CD14-positive monocyte (primary cell): ENCODE measurements at regions not wholly inside any gene's neighbourhood (a gene's known extent, or its start where the extent isn't known, plus 50 kb on each side); places are given as distances from the start of the nearest gene placed in this dataset.

Source experiments
- DNase-seq, 3 donors: peaks; one replicate each; pipeline ENCODE4 v3.0.0-alpha.2; 2011 to 2022
- H2AFZ ChIP-seq: 2 replicates; pipeline ENCODE4 v1.6.0; 2012; ENCODE audit warnings: mild to moderate bottlenecking, low read depth, low read length, inconsistent platforms; ENCODE audit not compliant: insufficient read depth, poor library complexity, severe bottlenecking
- H3K27ac ChIP-seq, 2 donors: 1 replicate in 1 of 2; 2 replicates in 1 of 2; pipeline ENCODE4 v1.5.1; 2012 to 2013; ENCODE audit warnings: low read length in 2 of 2, control low read depth in 1 of 2, inconsistent platforms in 1 of 2, low read depth in 1 of 2, mild to moderate bottlenecking in 1 of 2
- H3K27me3 ChIP-seq, 2 donors: one replicate each; pipeline versions ENCODE4 v1.6.0 to v1.6.1; 2011 to 2013; ENCODE audit warnings: low read length in 2 of 2; ENCODE audit not compliant: control insufficient read depth in 2 of 2, insufficient read depth in 2 of 2
- H3K36me3 ChIP-seq, 2 donors: replicated peaks in 1 of 2; 1 replicate in 1 of 2; 2 replicates in 1 of 2; pipeline versions ENCODE4 v1.5.1 to v1.6.1; 2012 to 2013; ENCODE audit warnings: low read length in 2 of 2, control low read depth in 1 of 2, inconsistent platforms in 1 of 2, mild to moderate bottlenecking in 1 of 2; ENCODE audit not compliant: insufficient read depth in 2 of 2, control insufficient read depth in 1 of 2
- H3K4me1 ChIP-seq, 2 donors: 1 replicate in 1 of 2; 2 replicates in 1 of 2; pipeline versions ENCODE4 v1.5.1 to v1.6.1; 2012 to 2013; ENCODE audit warnings: low read length in 2 of 2, control low read depth in 1 of 2, inconsistent platforms in 1 of 2, mild to moderate bottlenecking in 1 of 2, moderate library complexity in 1 of 2; ENCODE audit not compliant: insufficient read depth in 2 of 2, control insufficient read depth in 1 of 2
- H3K4me2 ChIP-seq: replicated peaks from 2 replicates; pipeline ENCODE3; 2012; ENCODE audit warnings: low read length, moderate library complexity, mild to moderate bottlenecking; ENCODE audit not compliant: poor library complexity, severe bottlenecking; ENCODE audit errors: extremely low read depth
- H3K4me3 ChIP-seq, 3 experiments: fragments of 200-600 bp in 1 of 3; sonication (generic) in 1 of 3; replicated peaks in 1 of 3; 1 replicate in 2 of 3; 2 replicates in 1 of 3; pipeline ENCODE4 v1.5.1; 2011 to 2013; ENCODE audit warnings: low read length in 3 of 3, mild to moderate bottlenecking in 3 of 3, control low read depth in 2 of 3, low read depth in 2 of 3, inconsistent platforms in 1 of 3, moderate library complexity in 1 of 3
- H3K79me2 ChIP-seq: 2 replicates; pipeline ENCODE4 v1.6.0; 2012; ENCODE audit warnings: mild to moderate bottlenecking, control low read depth, inconsistent platforms, low read length, moderate library complexity; ENCODE audit not compliant: insufficient read depth
- H3K9ac ChIP-seq: 2 replicates; pipeline ENCODE4 v1.6.0; 2017; ENCODE audit warnings: low read length, mild to moderate bottlenecking; ENCODE audit not compliant: insufficient read depth, poor library complexity, severe bottlenecking
- H3K9me3 ChIP-seq, 2 donors: replicated peaks in 1 of 2; 1 replicate in 1 of 2; 2 replicates in 1 of 2; pipeline versions ENCODE4 v1.5.1 to v1.6.1; 2012 to 2013; ENCODE audit warnings: low read length in 2 of 2, control low read depth in 1 of 2; ENCODE audit not compliant: control insufficient read depth in 1 of 2, insufficient read depth in 1 of 2
- H4K20me1 ChIP-seq: 2 replicates; pipeline ENCODE4 v1.6.0; 2012; ENCODE audit warnings: mild to moderate bottlenecking, low read length, control low read depth, moderate library complexity; ENCODE audit not compliant: insufficient read depth
- H3K27ac Mint-ChIP-seq, 7 donors: one replicate each; pipeline ENCODE4 v1.8.0; 2020; ENCODE audit warnings: mild to moderate bottlenecking in 7 of 7, mixed read lengths in 7 of 7, moderate library complexity in 6 of 7, inconsistent platforms in 2 of 7
- H3K27me3 Mint-ChIP-seq, 3 donors: one replicate each; pipeline ENCODE4 v1.8.0; 2021 to 2022; ENCODE audit warnings: low read depth in 3 of 3, mild to moderate bottlenecking in 3 of 3, mixed read lengths in 3 of 3, moderate library complexity in 3 of 3, inconsistent platforms in 1 of 3
- H3K36me3 Mint-ChIP-seq, 2 donors: one replicate each; pipeline ENCODE4 v1.8.0; 2020; ENCODE audit warnings: mixed read lengths in 2 of 2, inconsistent platforms in 1 of 2, mild to moderate bottlenecking in 1 of 2
- H3K4me1 Mint-ChIP-seq: one replicate; pipeline ENCODE4 v1.8.0; 2020; ENCODE audit warnings: mild to moderate bottlenecking, mixed read lengths
- H3K4me3 Mint-ChIP-seq, 2 donors: one replicate each; pipeline ENCODE4 v1.8.0; 2020; ENCODE audit warnings: mild to moderate bottlenecking in 2 of 2, mixed read lengths in 2 of 2, moderate library complexity in 1 of 2
- H3K9me3 Mint-ChIP-seq, 7 donors: one replicate each; pipeline ENCODE4 v1.8.0; 2020 to 2022; ENCODE audit warnings: mixed read lengths in 7 of 7, mild to moderate bottlenecking in 6 of 7, moderate library complexity in 6 of 7, inconsistent platforms in 2 of 7
- WGBS: methylation state at CpG from one replicate; pipeline ENCODE4 v1.1.5; 2013; ENCODE audit warnings: missing lambda C conversion rate; ENCODE audit not compliant: insufficient coverage; 5-methylcytosine and 5-hydroxymethylcytosine counted together
- intact Hi-C, 2 donors: fragments of 100-400 bp; cut with micrococcal nuclease; formaldehyde crosslinking; loops; one replicate each; pipeline versions ENCODE4 v1.15.0 to v1.15.1; 2023
- TF ChIP-seq, protein P1 (sequence below): fragments of 200-600 bp; IDR thresholded peaks from one replicate; pipeline ENCODE4 v1.8.0; 2022; ENCODE audit warnings: antibody characterized with exemption, mild to moderate bottlenecking

DNA sequence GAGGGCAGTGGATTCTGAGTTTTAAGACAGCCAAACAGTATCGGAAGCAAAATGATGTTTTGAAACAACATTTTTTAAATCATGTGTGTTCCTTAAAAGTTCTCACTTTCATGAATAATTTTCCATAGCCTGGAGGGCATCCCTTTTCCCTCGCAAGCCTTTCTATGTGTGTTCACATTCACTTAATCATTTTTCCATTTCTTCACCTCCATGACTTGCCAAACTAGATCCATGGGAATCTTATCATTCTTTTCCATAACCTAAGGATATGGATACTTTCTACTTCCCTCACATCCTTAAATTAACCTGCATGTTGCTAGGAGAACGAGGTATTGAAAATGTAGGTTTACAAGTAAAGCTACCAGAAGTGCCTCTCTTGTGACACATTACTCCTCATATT lies 94.2 kb upstream of the NPVF start:
- Histone ChIP-seq H3K4me1 (no peaks in the 10 kb centered on the region), H3K36me3 (no peaks in the 10 kb centered on the region), H3K27ac (no peak overlapping the region), H3K4me3 (no peak overlapping the region), H4K20me1 (no peaks in the 10 kb centered on the region), H3K9ac (no peak overlapping the region), H2AFZ (no peak overlapping the region), H3K4me2 (no peak overlapping the region), H3K27me3 (peaks cover 0 to 2% of the 10 kb centered on the region in 2 donors), H3K79me2 (no peaks in the 10 kb centered on the region), H3K9me3 (no peaks in the 10 kb centered on the region)
- DNase-seq = no peak
- intact Hi-C loops = no loop called here
- Mint-ChIP-seq H3K9me3 (peaks cover 0 to 2% (median 0%) of the 10 kb centered on the region in 7 donors), H3K27ac (no peak overlapping the region), H3K36me3 (no peaks in the 10 kb centered on the region), H3K27me3 (peaks cover 0 to 9% (median 6%) of the 10 kb centered on the region in 3 donors), H3K4me3 (no peak overlapping the region), H3K4me1 (peaks cover 26% of the 10 kb centered on the region)
- TF ChIP-seq, protein P1, sequence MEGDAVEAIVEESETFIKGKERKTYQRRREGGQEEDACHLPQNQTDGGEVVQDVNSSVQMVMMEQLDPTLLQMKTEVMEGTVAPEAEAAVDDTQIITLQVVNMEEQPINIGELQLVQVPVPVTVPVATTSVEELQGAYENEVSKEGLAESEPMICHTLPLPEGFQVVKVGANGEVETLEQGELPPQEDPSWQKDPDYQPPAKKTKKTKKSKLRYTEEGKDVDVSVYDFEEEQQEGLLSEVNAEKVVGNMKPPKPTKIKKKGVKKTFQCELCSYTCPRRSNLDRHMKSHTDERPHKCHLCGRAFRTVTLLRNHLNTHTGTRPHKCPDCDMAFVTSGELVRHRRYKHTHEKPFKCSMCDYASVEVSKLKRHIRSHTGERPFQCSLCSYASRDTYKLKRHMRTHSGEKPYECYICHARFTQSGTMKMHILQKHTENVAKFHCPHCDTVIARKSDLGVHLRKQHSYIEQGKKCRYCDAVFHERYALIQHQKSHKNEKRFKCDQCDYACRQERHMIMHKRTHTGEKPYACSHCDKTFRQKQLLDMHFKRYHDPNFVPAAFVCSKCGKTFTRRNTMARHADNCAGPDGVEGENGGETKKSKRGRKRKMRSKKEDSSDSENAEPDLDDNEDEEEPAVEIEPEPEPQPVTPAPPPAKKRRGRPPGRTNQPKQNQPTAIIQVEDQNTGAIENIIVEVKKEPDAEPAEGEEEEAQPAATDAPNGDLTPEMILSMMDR = no peak
- 75% methylated on average over 1 of the region's 3 CpGs for WGBS

DNA sequence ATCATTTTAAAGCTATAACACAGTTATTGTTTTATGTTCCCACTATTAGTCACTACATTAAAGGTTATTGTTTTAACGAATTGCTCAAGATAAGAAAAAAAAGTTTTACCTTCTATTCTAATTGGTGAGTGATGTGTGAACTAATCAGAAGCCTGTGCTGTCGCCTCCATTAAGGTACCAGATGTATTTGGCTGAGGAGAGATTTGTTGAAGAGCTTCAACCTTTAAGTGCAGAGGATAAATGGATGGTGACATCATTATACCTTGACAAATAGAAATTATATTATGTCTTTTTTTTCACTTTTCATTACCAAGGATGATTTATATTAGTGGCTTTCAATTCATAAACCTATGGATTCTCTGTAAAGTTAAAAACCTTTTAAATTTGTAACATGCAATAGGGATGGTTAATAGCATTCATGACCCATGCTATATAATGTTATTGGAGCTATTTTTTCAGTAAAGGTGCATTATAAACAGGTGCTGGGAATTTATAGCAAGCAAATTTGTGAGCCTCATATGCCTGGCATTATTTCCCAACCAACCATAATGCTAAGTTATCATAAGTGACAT lies 97.0 kb upstream of the NPVF start:
- Histone ChIP-seq H3K4me1 (no peaks in the 10 kb centered on the region), H4K20me1 (no peaks in the 10 kb centered on the region), H3K27me3 (peaks cover 0 to 2% of the 10 kb centered on the region in 2 donors), H3K9me3 (no peaks in the 10 kb centered on the region), H3K27ac (no peak overlapping the region), H3K4me3 (no peak overlapping the region), H3K9ac (no peak overlapping the region), H3K36me3 (no peaks in the 10 kb centered on the region), H2AFZ (no peak overlapping the region), H3K79me2 (no peaks in the 10 kb centered on the region), H3K4me2 (no peak overlapping the region)
- TF ChIP-seq, protein P1 = no peak
- intact Hi-C loops = no loop called here
- DNase-seq = no peak
- Mint-ChIP-seq H3K36me3 (no peaks in the 10 kb centered on the region), H3K27me3 (peaks cover 0 to 12% (median 2%) of the 10 kb centered on the region in 3 donors), H3K4me1 (peaks cover 2% of the 10 kb centered on the region), H3K4me3 (no peak overlapping the region), H3K9me3 (peaks cover 0 to 2% (median 0%) of the 10 kb centered on the region in 7 donors), H3K27ac (no peak overlapping the region)
- no CpG with 5 or more reads among the region's 2 CpGs for WGBS
